ENCODE measurements at regions not wholly inside any gene's neighbourhood (a gene's known extent, or its start where the extent isn't known, plus 50 kb on each side); places are given as distances from the start of the nearest gene placed in this dataset.

GRCh38 chr22:49181431-49181830 is 646.2 kb downstream of the BRD1 start:
- no peaks in the 10 kb centered on the region for H3K9me3 ChIP-seq (ENCODE audit: low read length)
- ChIA-PET CTCF (ENCODE audit: low intra/inter-chr PET ratio, low total read pairs) (no interaction called here), POLR2A (no interaction called here)
- H3K4me3 ChIP-seq (replicated peaks in 1 of 3; ENCODE audit: insufficient read depth in 1 of 3, low read depth in 2 of 3, low read length in 3 of 3) = no peak overlapping the region
- H3K27me3 ChIP-seq (ENCODE audit: control insufficient read depth in 1 of 2, insufficient read depth in 2 of 2, low read length in 2 of 2) = peaks cover 3 to 23% of the 10 kb centered on the region in 2 experiments; a peak in 2 of 5 replicates
- no peaks in the 10 kb centered on the region for H4K20me1 ChIP-seq (ENCODE audit: insufficient read depth, low read length)
- 31% methylated on average over 5 of the region's 13 CpGs for WGBS (ENCODE audit: low lambda C conversion rate)
- intact Hi-C loops (cut with micrococcal nuclease; ENCODE audit: unreplicated experiment) (no loop called here), in situ Hi-C loops (cut with HindIII; ENCODE audit: extremely low pct_ligation_motif_present, low pct_unique_long_range_greater_than_20kb) (no loop called here)
- H3K9ac ChIP-seq (ENCODE audit: insufficient read depth, low read depth, low read length) = no peak overlapping the region
- peaks cover 21% of the 10 kb centered on the region for H3K4me1 ChIP-seq (ENCODE audit: insufficient read depth, low read length)
- FAIRE-seq = no peak
- H2AFZ ChIP-seq (ENCODE audit: low read length) = no peak overlapping the region
- DNase-seq (ENCODE audit: low spot score) = no peak
- TF ChIP-seq SRSF1 (optimal IDR thresholded peaks at IDR 0.05; ENCODE audit: low read depth, low read length) (no peak), ZIK1 (CRISPR knock-in tag; IDR thresholded peaks at IDR 0.05; ENCODE audit: borderline replicate concordance, low read depth) (no peak), SMAD3 (CRISPR knock-in tag; IDR thresholded peaks at IDR 0.05) (no peak), ZNF841 (CRISPR knock-in tag; IDR thresholded peaks at IDR 0.05; ENCODE audit: borderline replicate concordance) (no peak), HOXA5 (CRISPR knock-in tag; IDR thresholded peaks at IDR 0.05) (no peak), ZNF644 (CRISPR knock-in tag; IDR thresholded peaks at IDR 0.05; ENCODE audit: low read depth) (no peak), KLF9 (CRISPR knock-in tag; IDR thresholded peaks at IDR 0.05; ENCODE audit: low read depth) (no peak), RXRB (CRISPR knock-in tag; IDR thresholded peaks at IDR 0.05; ENCODE audit: borderline replicate concordance) (no peak), E2F5 (CRISPR knock-in tag; conservative IDR thresholded peaks at IDR 0.05) (no peak), MYC (CRISPR knock-in tag; IDR thresholded peaks at IDR 0.05; ENCODE audit: borderline replicate concordance) (no peak), SCMH1 (CRISPR knock-in tag; IDR thresholded peaks at IDR 0.05; ENCODE audit: borderline replicate concordance) (no peak), ZNF468 (CRISPR knock-in tag; IDR thresholded peaks at IDR 0.05) (no peak), SRSF4 (IDR thresholded peaks at IDR 0.05; ENCODE audit: low read depth, low read length, poor library complexity, severe bottlenecking) (no peak), ZFP41 (CRISPR knock-in tag; IDR thresholded peaks at IDR 0.05; ENCODE audit: borderline replicate concordance) (no peak), BCL3 (CRISPR knock-in tag; IDR thresholded peaks at IDR 0.05) (no peak), PRDM10 (CRISPR knock-in tag; IDR thresholded peaks at IDR 0.05; ENCODE audit: low read depth) (no peak), MXD3 (CRISPR knock-in tag; IDR thresholded peaks at IDR 0.05) (no peak)
- H3K36me3 ChIP-seq (replicated peaks in 1 of 2; ENCODE audit: control insufficient read depth in 1 of 2, insufficient read depth in 2 of 2, low read length in 2 of 2) = no peaks in the 10 kb centered on the region
- no peak overlapping the region for H3K27ac ChIP-seq (ENCODE audit: extremely low read length, insufficient read depth, low read length)
- H3K79me2 ChIP-seq (ENCODE audit: insufficient read depth, low read length) = no peaks in the 10 kb centered on the region
- BruUV-seq (replicated peaks) = no TSS peak
- no peak for ATAC-seq
- H3K4me2 ChIP-seq (ENCODE audit: low read depth, low read length) = no peak overlapping the region

Data from HepG2 (cell line).